ENCODE measurements at regions not wholly inside any gene's neighbourhood (a gene's known extent, or its start where the extent isn't known, plus 50 kb on each side); places are given as distances from the start of the nearest gene placed in this dataset.

DNA sequence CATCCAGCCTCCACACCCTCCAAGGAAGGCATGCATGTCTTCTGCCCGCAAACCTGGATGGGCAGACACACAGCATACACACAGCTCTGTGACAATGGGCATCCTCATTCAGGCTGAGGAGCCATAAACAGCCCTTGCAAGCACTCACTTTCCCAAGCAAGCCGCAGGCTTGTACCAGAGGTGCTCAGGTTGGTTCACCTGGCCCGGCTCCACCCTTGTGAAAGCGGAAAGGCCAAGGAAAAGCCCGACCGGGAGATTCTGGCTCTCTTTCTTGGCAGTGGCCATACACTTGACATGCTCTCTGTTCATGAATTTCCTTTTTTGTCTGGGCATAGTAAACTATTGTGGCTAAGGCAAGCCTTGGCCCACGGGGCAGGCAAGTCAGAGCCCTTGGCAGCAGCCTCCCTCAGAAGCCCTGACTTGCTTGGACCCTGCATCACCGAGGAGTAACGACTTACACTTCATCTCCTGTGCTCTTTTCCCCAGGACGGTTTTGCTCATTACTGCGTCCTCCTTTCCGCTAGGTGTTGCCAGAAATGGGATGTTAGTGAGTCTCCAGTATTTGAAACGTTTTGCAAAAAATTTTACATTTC is 74.6 kb upstream of the BNC1 start:
- CTCF ChIA-PET = interaction anchor here (1.3 kb wide), 1 partner anchor 10 kb away, joined by 4 read pairs; no protein-coding TSS in a partner anchor
- peak in 1 of 2 experiments; percentile 22; a peak in 1 of 6 replicates for ATAC-seq
- DNase-seq (ENCODE audit: low read depth in 1 of 2, low spot score in 1 of 2) = no peak
- H3K4me3 ChIP-seq = no peak overlapping the region
- 69% methylated on average over 13 of the region's 13 CpGs for WGBS (ENCODE audit: missing lambda C conversion rate)
- H3K4me2 ChIP-seq = no peak overlapping the region
- POLR2A ChIA-PET = no interaction called here
- TF ChIP-seq NR3C1 (IDR thresholded peaks at IDR 0.05) = no peak
- no peak for TF ChIP-seq CHD2 (IDR thresholded peaks at IDR 0.05; ENCODE audit: low read length, partially characterized antibody)
- TF ChIP-seq, protein P1, sequence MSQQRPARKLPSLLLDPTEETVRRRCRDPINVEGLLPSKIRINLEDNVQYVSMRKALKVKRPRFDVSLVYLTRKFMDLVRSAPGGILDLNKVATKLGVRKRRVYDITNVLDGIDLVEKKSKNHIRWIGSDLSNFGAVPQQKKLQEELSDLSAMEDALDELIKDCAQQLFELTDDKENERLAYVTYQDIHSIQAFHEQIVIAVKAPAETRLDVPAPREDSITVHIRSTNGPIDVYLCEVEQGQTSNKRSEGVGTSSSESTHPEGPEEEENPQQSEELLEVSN (IDR thresholded peaks at IDR 0.05; ENCODE audit: borderline replicate concordance, low read depth) = no peak
- no peak for TF ChIP-seq HDAC2 (IDR thresholded peaks at IDR 0.05)
- TF ChIP-seq ZFP36 (IDR thresholded peaks at IDR 0.05; ENCODE audit: borderline replicate concordance, partially characterized antibody) = no peak
- no peak for TF ChIP-seq POLR2A (IDR thresholded peaks at IDR 0.05; ENCODE audit: low read length)
- TF ChIP-seq, protein P2, sequence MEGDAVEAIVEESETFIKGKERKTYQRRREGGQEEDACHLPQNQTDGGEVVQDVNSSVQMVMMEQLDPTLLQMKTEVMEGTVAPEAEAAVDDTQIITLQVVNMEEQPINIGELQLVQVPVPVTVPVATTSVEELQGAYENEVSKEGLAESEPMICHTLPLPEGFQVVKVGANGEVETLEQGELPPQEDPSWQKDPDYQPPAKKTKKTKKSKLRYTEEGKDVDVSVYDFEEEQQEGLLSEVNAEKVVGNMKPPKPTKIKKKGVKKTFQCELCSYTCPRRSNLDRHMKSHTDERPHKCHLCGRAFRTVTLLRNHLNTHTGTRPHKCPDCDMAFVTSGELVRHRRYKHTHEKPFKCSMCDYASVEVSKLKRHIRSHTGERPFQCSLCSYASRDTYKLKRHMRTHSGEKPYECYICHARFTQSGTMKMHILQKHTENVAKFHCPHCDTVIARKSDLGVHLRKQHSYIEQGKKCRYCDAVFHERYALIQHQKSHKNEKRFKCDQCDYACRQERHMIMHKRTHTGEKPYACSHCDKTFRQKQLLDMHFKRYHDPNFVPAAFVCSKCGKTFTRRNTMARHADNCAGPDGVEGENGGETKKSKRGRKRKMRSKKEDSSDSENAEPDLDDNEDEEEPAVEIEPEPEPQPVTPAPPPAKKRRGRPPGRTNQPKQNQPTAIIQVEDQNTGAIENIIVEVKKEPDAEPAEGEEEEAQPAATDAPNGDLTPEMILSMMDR (IDR thresholded peaks at IDR 0.05) = no peak
- TF ChIP-seq, protein P3, sequence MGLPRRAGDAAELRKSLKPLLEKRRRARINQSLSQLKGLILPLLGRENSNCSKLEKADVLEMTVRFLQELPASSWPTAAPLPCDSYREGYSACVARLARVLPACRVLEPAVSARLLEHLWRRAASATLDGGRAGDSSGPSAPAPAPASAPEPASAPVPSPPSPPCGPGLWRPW (IDR thresholded peaks at IDR 0.05) = no peak
- TF ChIP-seq RARB (CRISPR knock-in tag; IDR thresholded peaks at IDR 0.05) = no peak
- no peak for TF ChIP-seq CHD4 (IDR thresholded peaks at IDR 0.05; ENCODE audit: borderline replicate concordance)
- TF ChIP-seq BHLHE40 (IDR thresholded peaks at IDR 0.05; ENCODE audit: low read depth, low read length) = no peak
- no peak overlapping the region for H3K27ac ChIP-seq
- H3K9me3 ChIP-seq = no peaks in the 10 kb centered on the region
- H3K4me1 ChIP-seq = no peaks in the 10 kb centered on the region
- no peak for FAIRE-seq

DNA sequence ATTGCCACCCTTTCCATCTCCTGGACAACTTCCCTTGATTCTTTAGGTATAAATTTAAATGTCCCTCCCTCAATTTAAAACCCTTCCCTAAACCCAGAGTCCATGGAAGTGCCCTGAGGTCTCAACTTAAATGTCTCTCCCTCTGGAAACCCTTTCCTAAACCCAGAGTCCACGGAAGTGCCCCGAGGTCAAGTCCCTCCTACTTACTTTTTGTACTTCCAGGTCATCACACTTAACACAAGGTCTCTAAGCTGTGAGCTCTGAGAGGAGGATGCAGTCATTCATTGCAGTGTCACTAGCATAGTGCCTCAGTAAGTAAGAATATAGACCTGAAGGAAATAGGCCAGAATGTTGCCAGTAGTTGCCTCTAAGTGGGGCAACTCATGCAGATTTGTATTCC is 78.2 kb upstream of the BNC1 start:
- peaks cover 4% of the 10 kb centered on the region; the same call in 1 of the 3 replicates for H3K4me1 ChIP-seq
- no peak overlapping the region for H3K27ac ChIP-seq
- ChIA-PET POLR2A (no interaction called here), CTCF (interaction anchor here (1.3 to 6.7 kb wide), 3 partner anchors 11 to 118 kb away, joined by 3 to 47 read pairs (median 3); no protein-coding TSS in a partner anchor)
- WGBS (ENCODE audit: missing lambda C conversion rate) = 55% methylated on average over 2 of the region's 2 CpGs
- no peaks in the 10 kb centered on the region for H3K9me3 ChIP-seq
- TF ChIP-seq EP300 (IDR thresholded peaks at IDR 0.05) (no peak), FOXS1 (CRISPR knock-in tag; IDR thresholded peaks at IDR 0.05) (no peak), TP53 (CRISPR knock-in tag; IDR thresholded peaks at IDR 0.05) (no peak), HEYL (CRISPR knock-in tag; IDR thresholded peaks at IDR 0.05) (no peak), EHF (CRISPR knock-in tag; IDR thresholded peaks at IDR 0.05) (no peak), ZC3H11A (IDR thresholded peaks at IDR 0.05) (no peak)
- TF ChIP-seq, protein P4, sequence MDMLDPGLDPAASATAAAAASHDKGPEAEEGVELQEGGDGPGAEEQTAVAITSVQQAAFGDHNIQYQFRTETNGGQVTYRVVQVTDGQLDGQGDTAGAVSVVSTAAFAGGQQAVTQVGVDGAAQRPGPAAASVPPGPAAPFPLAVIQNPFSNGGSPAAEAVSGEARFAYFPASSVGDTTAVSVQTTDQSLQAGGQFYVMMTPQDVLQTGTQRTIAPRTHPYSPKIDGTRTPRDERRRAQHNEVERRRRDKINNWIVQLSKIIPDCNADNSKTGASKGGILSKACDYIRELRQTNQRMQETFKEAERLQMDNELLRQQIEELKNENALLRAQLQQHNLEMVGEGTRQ (IDR thresholded peaks at IDR 0.05) = no peak
- no peak overlapping the region for H3K4me3 ChIP-seq
- ATAC-seq (no peak), FAIRE-seq (no peak), DNase-seq (ENCODE audit: low read depth in 1 of 2, low spot score in 1 of 2) (no peak)
- H3K4me2 ChIP-seq = no peak overlapping the region

DNA sequence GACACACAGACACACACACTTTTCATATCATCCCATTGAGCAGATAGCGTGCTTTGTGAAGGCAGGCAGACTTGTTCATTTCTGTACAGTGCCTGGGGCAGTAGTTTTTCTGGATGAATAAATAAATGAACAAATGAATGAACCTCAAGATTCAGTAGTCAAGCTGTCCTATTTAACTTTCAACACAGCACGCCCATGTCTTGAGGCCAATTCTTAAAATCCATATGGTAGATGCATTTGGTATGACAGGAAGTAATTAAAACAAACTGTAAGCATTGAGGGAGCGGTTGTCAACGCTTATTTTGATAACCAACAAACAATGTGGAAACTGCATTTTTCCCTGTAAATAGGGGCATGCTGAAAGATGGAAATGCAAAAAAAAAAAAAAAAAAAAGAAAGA is 80.0 kb upstream of the BNC1 start:
- peaks cover 4% of the 10 kb centered on the region; the same call in 1 of the 3 replicates for H3K4me1 ChIP-seq
- no peak for DNase-seq (ENCODE audit: low read depth in 1 of 2, low spot score in 1 of 2)
- 92% methylated on average over 4 of the region's 4 CpGs for WGBS (ENCODE audit: missing lambda C conversion rate)
- TF ChIP-seq MAZ (IDR thresholded peaks at IDR 0.05; ENCODE audit: borderline replicate concordance, low read depth, low read length) (no peak), CBX2 (IDR thresholded peaks at IDR 0.05; ENCODE audit: borderline replicate concordance, low read depth) (no peak), TFCP2L1 (CRISPR knock-in tag; IDR thresholded peaks at IDR 0.05) (no peak), SMC3 (IDR thresholded peaks at IDR 0.05) (no peak), ZC3H11A (IDR thresholded peaks at IDR 0.05) (no peak), CBX8 (IDR thresholded peaks at IDR 0.05) (no peak), RCOR1 (IDR thresholded peaks at IDR 0.05; ENCODE audit: low read depth, low read length) (no peak), EP300 (IDR thresholded peaks at IDR 0.05) (no peak), FOXS1 (CRISPR knock-in tag; IDR thresholded peaks at IDR 0.05) (no peak), GATA3 (IDR thresholded peaks at IDR 0.05; ENCODE audit: borderline replicate concordance) (no peak), NFE2L2 (conservative IDR thresholded peaks at IDR 0.05; ENCODE audit: low read length) (no peak), FOSL2 (IDR thresholded peaks at IDR 0.05) (no peak), FOSL2 (CRISPR knock-in tag; IDR thresholded peaks at IDR 0.05) (no peak), POLR2AphosphoS2 (conservative IDR thresholded peaks at IDR 0.05; ENCODE audit: low read length) (no peak)
- TF ChIP-seq, protein P5, sequence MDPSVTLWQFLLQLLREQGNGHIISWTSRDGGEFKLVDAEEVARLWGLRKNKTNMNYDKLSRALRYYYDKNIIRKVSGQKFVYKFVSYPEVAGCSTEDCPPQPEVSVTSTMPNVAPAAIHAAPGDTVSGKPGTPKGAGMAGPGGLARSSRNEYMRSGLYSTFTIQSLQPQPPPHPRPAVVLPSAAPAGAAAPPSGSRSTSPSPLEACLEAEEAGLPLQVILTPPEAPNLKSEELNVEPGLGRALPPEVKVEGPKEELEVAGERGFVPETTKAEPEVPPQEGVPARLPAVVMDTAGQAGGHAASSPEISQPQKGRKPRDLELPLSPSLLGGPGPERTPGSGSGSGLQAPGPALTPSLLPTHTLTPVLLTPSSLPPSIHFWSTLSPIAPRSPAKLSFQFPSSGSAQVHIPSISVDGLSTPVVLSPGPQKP (IDR thresholded peaks at IDR 0.05; ENCODE audit: low read depth, low read length) = no peak
- TF ChIP-seq, protein P4 (IDR thresholded peaks at IDR 0.05) = no peak
- ChIA-PET CTCF (interaction anchor here (1.3 to 6.7 kb wide), 5 partner anchors 16 to 116 kb away, joined by 3 to 47 read pairs (median 23); no protein-coding TSS in a partner anchor), POLR2A (no interaction called here)
- FAIRE-seq = no peak
- H3K4me2 ChIP-seq = no peak overlapping the region; the same call in 2 of the 3 replicates
- ATAC-seq = no peak
- no peak overlapping the region for H3K27ac ChIP-seq
- H3K4me3 ChIP-seq = no peak overlapping the region
- H3K9me3 ChIP-seq = no peaks in the 10 kb centered on the region

All from A549 (cell line).